WI38 (cell line): ENCODE measurements at regions not wholly inside any gene's neighbourhood (a gene's known extent, or its start where the extent isn't known, plus 50 kb on each side); places are given as distances from the start of the nearest gene placed in this dataset.
A peak's percentile ranks its signal among the peaks of the same experiment; 100 is the strongest.

Experiments
- H3K4me3 ChIP-seq: 2 replicates; pipeline ENCODE4 v1.5.1; 2011; ENCODE audit warnings: low read depth, mild to moderate bottlenecking, control low read depth, low read length
- TF ChIP-seq, protein P1 (sequence below): IDR thresholded peaks from 2 replicates; pipeline ENCODE4 v1.5.1; 2012; ENCODE audit warnings: low read depth, mild to moderate bottlenecking, control low read depth, low read length

DNA sequence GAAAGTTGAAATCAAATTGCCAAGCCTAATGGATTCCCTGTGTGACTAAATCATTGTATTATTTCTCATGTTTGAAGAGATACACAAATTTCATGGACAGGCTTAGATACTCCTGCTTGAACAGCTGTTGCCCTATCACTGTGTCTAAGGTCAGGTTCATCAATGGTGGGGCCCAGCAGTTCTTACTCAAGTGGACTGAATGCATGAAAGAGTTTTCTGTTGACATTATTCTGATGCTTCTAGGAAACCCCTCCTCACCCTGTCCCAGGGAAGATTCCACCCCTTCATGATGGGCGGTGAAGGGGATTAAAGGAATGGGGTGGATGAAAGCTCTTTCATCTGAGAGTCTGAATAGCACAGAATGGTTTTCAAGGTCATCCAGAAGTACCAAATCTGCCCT, 148.8 kb downstream of the INO80D start:
- TF ChIP-seq, protein P1, sequence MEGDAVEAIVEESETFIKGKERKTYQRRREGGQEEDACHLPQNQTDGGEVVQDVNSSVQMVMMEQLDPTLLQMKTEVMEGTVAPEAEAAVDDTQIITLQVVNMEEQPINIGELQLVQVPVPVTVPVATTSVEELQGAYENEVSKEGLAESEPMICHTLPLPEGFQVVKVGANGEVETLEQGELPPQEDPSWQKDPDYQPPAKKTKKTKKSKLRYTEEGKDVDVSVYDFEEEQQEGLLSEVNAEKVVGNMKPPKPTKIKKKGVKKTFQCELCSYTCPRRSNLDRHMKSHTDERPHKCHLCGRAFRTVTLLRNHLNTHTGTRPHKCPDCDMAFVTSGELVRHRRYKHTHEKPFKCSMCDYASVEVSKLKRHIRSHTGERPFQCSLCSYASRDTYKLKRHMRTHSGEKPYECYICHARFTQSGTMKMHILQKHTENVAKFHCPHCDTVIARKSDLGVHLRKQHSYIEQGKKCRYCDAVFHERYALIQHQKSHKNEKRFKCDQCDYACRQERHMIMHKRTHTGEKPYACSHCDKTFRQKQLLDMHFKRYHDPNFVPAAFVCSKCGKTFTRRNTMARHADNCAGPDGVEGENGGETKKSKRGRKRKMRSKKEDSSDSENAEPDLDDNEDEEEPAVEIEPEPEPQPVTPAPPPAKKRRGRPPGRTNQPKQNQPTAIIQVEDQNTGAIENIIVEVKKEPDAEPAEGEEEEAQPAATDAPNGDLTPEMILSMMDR, result no peak
- no peak overlapping the region for H3K4me3 ChIP-seq

DNA sequence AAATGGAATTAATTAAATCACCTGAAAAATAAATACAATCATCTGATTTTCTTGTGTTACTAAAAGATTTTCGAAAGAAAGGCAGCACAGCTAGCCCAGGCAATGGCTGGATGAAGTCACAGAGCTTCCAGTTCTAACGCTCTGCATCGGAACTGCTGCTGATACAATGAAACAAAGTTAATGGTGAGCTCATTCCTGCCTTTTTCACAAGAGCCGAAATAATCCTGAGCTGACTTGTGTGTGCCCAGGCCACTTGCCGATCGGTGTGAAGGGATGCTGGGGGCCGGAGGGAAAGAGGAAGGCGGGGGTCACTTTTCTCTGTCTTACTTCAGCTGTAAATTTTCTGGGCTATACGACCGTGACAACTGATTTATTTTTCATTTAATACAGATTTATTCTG, 149.5 kb downstream of the INO80D start:
- TF ChIP-seq, protein P1, result no peak
- no peak overlapping the region for H3K4me3 ChIP-seq

DNA sequence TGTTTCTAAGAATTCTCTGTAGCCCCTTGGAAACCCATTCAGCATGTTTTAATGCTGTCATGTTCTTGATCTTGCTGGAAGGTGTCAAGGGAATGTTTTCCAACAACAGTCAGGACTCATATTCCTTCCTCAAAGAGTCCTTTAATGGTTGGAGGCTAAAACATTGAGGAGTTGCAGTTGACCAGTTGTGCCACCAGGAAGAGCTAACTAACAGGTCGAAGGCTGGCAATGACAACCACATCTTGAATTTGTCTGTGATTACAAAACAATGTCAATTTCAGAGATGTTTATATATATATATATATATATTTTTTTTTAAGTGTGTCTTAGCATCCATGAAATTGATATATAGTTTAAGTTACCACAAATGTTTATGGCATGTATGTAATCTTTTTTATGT, 151.5 kb downstream of the INO80D start:
- TF ChIP-seq, protein P1, result 0 out of 2 replicates have a peak, but pooled peaks have one; percentile 9
- no peak overlapping the region for H3K4me3 ChIP-seq

DNA sequence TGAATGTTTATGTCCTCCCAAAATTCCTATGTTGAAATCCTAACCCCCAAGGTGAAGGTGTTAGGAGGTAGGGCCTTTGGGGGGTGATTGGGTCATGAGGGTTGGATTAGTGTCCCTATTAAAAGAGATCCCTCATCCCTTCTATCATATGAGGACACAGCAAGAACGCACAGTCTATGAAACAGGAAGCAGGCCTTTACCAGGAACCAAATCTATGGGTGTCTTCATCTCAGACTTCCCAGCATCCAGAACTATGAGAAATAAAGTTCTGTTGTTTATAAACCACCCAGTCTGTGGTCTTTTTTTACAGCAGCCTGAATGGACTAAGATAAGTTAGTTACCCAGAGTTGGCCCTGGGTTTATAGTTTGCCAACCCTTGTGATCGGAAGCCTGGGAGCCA, 153.1 kb downstream of the INO80D start:
- TF ChIP-seq, protein P1, result no peak
- H3K4me3 ChIP-seq, result no peak overlapping the region

DNA sequence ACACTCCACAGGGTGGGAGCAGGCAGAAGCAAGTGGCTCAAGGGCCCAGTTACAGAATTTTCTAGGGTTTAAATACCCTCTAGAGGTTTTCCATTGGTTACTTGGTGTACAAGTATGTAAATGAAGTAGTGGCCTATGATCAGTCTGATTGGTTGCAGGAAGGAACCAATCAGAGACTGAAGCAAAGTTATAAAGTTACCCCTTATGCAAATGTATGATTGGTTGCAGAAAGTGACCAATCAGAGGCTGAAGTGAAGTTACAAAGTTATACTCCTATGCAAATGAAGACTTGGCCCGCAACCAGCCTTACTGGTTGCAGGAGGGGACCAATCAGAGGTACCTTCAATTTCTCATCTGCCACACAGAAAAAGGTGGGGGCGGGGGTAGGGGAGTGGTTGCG, 154.6 kb downstream of the INO80D start:
- TF ChIP-seq, protein P1, result no peak
- no peak overlapping the region for H3K4me3 ChIP-seq

DNA sequence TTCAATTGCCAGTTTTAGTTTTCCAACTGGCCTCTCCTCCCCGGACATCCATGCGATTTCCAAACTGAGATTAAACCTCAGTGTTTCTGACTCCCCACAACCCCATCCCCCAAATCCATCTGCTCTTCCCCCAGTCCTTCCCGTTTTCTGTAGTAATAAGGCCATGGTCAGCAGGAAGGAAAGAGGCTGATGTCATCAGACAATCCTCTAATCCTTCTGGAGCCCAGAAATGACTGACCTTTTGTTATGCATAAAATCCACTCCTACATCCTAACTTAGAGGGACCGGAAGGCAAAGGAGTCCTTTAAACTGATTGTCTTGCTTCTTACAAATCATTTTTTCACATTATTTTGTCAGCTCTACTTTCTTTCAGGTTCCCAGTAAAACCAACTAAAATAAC, 155.8 kb downstream of the INO80D start:
- H3K4me3 ChIP-seq, result no peak overlapping the region
- TF ChIP-seq, protein P1, result no peak

DNA sequence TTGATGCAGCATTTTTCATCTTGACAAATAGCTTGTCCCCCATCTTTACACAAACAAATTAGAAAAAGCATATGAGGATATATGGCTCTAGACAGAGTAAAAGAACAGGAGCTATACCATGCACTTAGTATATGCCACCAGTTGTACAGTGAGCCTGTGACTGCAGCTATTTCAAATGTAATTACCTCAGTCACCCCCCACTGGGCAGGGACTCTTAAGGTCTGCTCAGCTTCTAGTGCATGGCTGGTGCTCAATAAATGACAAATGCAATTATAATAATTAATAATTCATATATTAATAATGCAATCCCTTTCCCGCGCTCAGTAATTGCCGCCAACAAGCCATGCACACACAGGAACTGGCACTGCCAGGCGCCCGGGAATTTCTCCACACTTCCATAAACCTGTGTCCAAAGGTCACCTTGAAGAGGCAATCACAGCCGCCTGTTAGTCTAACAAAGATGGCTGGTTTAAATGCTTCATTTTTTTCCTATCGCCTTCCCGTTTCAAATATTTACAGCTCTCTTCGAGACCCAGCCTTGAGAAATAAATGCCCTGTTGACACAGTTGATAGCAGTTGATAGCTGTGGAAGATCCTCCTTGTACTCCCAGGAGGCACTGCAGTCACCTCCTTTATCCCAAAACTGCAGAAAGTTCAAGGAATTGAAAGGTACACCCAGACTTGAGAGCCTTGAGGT, 156.6 kb downstream of the INO80D start:
- TF ChIP-seq, protein P1, result no peak
- H3K4me3 ChIP-seq, result no peak overlapping the region
